ENCODE measurements at regions not wholly inside any gene's neighbourhood (a gene's known extent, or its start where the extent isn't known, plus 50 kb on each side); places are given as distances from the start of the nearest gene placed in this dataset.

- no peak for TF ChIP-seq CTCF (conservative IDR thresholded peaks at IDR 0.05 in 1 of 2, IDR thresholded peaks at IDR 0.05 in 1 of 2; ENCODE audit: low read depth in 1 of 2, low read length in 2 of 2)
- no peak for TF ChIP-seq EZH2 (IDR thresholded peaks at IDR 0.05; ENCODE audit: low read length, missing control alignments)
These were observed 136.8 kb upstream of the SLC4A4 start for GRCh38 chr4:71201817-71202576.
